CD4-positive, alpha-beta T cell treated with Interleukin-10 for 1 hour (primary cell): ENCODE measurements at regions not wholly inside any gene's neighbourhood (a gene's known extent, or its start where the extent isn't known, plus 50 kb on each side); places are given as distances from the start of the nearest gene placed in this dataset.

Source experiments
- DNase-seq: peaks from one replicate; pipeline ENCODE4 v3.0.0-alpha.2; 2020

DNA sequence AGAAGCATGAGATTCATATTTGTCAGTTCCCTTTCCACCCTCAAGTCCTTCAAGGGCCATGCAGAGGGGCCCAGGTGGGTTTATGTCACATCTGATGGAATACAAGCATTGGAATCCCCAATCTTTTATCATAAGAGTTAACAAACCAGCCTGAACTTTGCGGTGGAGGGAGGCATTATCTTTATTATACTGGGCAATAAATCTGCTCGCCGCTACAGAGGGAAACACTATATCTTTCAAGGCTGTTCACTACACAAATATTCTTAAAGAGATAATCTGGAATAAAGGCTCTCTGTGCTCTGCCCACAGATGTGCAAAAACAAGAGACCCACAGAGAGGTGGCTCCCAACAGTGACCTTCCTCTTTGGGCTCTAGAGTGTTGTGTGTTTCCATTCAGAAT, 153.6 kb upstream of the PLEKHA5 start:
- no peak for DNase-seq

DNA sequence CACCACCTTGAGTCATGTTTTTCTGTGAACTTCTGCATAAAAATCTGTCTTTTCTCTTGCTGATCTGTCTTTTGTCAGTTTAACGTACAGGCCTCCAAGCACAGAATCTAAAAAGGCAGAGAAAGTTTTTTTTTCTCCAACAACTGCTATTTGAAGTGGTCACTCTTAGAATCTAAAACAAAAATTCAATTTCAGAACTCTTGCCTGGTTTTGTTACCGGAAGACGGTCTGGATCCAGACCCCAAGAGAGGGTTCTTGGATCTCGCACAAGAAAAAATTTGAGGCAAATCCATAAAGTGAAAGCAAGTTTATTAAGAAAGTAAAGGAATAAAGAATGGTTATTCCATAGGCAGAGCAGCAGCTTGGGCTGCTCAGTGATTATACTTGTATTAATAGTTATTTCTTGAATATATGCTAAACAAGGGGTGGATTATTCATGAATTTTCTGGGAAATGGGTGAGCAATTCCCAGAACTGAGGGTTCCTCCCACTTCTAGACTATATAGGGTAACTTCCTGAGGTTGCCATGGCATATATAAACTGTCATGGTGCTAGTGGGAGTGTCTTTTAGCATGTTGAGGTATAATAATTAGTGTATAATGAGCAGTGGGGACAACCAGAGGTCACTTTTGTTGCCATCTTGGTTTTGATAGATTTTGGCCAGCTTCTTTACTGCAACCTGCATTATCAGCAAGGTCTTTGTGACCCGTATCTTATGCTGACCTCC, 150.0 kb upstream of the PLEKHA5 start:
- no peak for DNase-seq

DNA sequence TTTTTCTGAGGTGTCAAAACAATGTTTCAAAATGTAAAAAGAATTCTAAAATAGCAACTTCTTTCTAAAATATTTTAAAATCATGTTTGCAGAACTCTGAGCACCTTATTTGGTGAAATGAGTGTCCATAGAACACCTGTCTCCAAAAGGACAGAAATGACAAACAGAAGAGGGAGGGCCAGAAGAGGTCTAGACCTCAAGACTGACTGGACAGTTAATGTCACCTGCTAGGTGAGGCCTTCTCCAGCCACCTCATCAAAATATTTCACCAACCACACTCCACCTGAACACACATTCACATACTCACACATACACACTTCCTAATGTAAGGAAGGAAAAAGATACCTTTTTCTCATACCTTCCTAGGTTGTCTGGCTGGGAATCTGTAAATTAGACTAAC, 147.8 kb upstream of the PLEKHA5 start:
- no peak for DNase-seq

DNA sequence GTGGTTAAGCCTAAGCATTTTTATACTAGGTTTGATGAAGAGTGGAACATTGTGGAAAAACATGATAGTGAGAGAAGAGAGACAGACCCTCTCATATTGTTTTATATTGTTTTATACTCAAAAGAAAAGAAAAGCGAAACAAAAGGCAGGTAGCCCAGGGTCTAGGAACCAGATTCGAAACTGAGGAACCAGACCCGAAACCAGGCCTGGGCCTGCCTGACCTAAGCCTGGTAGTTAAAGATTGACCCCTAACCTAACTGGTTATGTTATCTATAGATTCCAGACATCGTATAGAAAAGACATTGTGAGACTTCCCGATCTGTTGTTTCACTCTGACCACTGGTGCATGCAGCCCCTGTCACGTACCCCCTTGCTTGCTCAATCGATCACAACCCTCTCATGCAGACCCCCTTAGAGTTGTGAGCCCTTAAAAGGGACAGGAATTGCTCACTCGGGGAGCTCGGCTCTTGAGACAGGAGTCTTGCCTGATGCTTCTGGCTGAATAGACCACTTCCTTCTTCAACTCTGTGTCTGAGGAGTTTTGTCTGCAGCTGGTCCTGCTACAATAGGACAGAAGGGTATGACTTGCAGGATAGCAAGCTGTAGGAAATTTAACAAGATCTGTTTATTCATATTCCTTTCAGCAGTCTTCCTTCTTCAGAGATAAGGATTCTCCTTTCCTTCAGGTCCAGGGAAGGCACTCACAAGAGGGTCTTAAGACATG, 147.1 kb upstream of the PLEKHA5 start:
- DNase-seq, result no peak

DNA sequence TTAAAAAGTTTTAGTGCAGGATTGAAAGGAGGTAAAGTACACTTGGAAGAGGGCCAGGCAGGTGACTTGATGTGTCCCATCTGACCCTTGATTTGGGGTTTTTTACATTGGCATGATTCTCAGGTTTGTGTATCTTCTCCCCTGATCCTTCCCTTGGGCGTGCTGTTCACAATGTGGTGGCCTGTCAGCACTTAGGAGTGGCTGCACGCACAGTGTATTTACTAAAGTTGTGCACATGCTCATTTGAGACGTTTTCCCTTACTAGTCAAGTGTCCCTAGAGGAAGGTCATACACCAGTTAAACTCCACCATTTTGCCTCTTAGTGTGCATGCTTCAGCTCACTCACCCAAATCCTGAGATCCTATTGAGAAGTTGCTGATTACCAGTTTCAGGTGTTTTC, 145.7 kb upstream of the PLEKHA5 start:
- DNase-seq, result no peak

DNA sequence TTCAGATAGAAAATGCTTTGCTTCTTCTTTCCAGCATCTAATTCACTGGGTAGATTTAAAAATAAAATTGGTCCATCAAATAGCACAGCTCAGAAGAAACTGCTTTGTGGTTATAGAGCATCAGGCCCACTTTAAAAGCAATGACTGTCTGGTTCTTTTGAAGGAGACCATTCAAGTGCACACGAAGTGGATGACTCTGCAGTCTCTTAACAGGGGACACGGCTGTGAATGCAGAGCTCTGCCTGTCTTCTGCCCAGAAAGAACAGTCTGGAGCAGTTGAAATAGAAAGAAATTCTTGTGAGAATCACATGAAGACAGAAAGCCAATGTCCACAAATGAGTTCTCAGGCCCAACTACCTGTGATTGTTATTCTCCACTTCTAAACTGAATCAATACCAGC, 138.7 kb upstream of the PLEKHA5 start:
- DNase-seq, result no peak

DNA sequence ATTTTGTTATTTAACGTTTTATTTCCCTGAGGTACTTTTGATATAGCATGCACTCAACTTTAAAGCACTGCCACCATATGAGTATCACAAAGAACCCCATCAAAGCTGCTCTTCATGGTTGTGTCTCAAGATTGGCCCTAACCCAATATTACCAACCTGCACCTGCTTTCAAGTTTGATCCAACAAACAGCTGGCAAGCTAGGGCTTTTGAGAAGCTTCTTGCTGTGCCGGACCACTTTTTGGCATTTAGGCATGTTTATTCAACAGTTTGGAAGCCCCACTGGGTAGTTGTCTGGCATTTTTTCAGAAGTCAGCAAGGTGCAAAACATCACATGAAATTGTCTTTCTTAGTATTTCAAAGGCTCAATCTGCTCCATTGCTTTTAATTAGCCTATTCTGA, 137.2 kb upstream of the PLEKHA5 start:
- no peak for DNase-seq

DNA sequence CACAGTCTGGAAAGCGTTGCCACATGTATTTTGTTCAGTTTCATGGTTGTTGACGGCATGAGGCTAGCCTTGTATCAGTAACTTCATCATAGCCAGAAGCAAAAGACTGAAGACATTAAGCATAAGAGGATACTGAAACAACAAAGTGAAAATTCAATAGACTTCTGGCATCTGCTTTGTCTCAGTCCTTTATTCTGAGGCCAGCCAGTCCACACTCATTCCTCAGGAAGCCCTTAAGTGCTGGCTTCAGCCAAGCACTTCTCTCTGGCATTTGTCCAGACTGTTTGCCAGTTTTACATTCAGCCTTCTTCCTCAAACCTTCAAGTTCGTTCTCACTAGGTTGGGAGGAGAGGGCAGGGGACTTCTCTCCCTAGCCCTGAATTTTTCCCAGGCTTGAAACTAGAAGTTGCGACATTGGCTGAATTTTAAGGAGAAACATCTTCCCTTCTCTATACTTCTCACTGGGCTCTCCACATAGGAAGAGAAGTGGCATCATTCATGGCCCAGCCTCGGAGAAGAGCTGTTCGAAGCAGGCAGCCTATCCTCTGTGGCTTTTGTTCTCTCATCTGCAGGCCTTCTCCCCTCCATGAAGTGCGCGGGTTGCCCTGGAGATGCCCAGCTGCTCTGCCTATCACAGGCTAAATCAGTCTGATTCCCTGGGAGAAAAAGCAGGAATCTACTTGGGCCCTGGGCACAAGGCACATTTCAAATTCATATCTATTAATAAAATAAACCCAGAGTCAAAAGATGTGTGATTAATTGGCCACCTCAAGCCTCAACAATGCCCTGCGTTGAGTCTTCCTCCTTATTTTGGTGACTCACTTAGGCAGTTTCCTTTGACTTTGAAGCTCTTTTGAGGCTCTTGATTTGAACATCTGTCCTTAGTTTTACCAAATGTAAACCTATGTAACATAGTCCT, 130.9 kb upstream of the PLEKHA5 start:
- DNase-seq, result no peak

DNA sequence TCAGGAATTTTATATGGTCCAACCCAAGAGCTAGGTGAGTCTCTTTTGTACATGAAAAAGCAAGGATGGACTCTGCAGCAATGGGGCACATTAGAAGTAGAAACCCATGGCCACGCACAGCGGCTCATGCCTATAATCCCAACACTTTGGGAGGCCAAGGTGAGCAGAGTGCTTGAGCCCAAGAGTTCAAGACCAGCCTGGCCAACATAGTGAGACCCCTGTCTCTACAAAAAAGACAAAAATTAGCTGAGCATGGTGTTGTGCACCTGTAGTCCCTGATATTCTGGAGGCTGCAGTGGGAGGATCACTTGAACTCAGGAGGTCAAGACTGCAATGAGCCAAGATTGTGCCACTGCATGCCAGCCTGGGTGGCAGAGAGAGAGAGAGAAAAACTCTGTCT, 128.7 kb upstream of the PLEKHA5 start:
- DNase-seq, result no peak

DNA sequence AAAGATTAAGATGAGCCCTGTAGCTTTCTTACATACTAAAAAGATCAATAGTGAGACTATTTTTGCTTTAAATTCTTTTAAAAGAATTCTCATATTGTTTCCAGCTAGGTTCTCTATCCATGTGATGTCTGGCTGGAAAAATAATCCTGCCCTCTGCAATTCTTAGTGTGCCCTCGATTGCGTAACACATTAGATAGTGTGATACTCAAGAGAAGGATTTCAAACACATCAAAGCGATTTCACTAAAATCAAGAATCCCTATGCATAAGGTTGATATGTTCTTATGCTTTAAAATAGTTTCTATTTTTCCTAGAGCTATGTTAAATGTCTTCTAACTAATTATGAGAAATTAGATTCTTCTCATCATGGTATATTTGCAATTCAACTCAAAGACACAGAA, 127.3 kb upstream of the PLEKHA5 start:
- no peak for DNase-seq

DNA sequence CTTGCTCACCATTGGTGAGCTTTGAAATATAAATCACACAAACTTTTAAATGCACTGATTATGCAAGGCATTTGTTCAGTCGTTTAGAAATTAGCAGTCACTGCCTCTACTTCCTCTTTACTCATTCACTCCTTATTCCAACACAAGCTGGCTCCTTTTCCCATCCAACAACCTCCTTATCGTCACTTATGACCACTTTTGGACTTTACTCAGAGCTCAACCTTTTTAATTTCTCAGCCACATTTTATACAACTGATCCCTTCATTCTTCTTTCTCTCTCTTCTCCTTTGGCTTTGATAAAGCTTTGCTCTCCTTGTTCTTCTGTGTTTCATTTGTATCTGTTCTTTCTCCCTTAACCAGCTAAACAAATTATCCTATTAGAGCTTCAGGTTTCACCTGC, 126.4 kb upstream of the PLEKHA5 start:
- no peak for DNase-seq

DNA sequence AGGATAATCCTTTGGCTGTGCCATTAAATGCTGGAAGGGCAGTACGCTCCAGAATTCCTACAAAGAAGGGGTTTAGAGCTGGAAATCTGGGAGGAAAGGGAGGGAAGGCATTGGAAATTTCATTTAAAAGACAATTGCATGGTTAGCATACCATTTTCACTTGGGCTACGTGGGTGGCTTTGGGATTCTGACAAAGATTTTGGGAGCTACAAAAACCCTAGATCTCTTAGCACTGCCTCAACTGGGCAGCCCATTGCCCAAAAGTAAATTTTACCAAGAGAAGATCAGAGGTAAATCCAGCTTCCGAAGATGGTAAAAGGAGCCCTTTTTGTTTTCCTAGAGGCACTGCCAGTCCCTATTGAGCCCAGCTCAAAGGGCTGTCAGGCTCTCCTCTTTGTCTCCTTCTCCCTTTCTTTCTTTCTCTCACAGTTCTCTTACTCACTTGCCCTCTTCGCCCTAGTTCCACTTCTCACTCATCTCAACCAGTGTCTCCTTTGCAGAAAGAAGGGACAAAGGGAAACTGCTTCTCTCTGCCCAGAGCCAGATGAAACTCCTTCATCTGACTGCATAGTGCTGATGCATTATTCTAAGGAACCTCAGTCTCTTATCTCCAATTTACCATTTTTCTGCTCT, 125.4 kb upstream of the PLEKHA5 start:
- DNase-seq, result no peak

DNA sequence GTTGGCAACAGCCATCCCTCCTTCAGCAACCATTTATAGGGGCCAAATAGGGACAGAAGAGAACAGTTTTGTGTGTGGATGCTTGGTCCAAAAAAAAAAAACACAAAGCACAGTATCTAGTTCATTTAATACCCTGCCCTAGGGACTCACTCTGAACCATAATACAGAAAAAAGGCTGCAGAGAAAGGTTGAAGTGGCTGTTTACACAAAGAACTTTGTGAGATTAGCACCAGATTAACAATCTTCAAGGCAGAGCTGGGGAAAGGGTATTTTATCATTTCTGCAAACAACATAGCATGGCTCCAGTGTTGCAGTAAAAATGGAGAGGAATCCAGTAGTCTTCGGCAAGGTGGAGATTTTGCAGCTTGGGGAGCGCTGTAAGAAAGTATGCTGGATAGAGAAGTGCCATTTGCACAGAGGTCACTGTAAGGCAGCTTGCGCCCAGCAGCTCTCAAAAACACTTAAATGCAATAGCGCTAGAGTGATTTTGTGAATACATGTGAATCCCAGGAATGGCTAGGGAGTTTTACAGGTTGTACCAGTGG, 124.2 kb upstream of the PLEKHA5 start:
- DNase-seq, result no peak

DNA sequence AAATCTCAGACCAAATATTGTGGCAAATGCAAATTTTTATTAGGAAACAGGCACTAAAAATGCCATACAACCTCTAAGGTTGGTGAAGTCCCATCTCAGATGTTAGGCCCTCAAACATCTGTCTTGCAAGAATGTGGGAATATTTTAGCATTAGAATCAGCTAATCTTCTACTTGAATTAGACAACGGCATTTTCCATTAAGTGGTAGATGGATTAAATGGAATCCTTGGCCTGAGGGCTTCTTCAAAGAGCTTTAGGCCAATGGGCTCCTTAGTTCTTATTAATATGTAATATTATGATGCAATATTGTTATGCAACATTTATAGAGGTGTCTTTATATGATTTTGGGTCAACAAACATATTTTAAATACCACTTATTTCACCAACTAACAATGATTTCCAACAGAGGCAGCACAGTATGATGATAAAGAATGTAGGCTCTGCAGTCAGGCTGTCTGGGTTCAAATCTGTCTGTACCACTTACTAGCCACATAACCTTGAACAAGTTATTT, 122.9 kb upstream of the PLEKHA5 start:
- no peak for DNase-seq

DNA sequence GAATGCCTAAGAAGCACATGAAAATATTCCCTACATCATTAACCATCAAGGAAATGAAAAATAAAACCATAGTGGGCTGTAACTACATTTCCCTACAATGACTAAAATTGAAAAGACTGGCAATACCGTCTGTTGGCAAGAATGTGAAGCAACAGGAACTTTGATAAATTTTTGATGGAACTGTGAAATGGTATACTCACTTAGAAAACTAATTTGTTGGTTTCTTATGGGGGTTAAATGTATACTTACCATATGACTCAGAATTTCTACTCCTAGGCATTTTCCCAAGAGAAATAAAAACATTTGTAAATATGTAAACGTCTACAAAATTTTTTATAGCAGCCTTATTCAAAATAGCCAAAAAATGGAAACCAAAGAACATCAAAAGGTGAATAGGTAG, 121.4 kb upstream of the PLEKHA5 start:
- DNase-seq, result no peak

DNA sequence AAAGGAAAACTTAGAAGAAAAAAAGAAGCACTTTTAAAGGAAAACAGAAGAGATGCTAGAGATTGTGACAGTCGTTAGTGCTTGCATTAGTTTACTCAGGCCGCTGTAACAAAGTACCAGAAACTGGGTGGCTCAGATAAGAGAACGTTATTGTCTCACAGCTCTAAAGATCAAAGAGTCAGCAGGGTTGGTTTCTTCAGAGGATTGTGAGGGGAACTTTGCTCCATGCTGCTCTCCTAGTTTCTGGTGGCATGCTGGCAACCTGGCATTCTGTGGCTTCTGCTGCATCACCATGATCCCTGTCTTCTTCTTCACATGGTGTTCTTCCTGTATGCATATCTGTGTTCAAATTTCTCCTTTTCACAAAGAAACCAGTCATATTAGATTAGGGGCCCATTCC, 119.4 kb upstream of the PLEKHA5 start:
- no peak for DNase-seq

DNA sequence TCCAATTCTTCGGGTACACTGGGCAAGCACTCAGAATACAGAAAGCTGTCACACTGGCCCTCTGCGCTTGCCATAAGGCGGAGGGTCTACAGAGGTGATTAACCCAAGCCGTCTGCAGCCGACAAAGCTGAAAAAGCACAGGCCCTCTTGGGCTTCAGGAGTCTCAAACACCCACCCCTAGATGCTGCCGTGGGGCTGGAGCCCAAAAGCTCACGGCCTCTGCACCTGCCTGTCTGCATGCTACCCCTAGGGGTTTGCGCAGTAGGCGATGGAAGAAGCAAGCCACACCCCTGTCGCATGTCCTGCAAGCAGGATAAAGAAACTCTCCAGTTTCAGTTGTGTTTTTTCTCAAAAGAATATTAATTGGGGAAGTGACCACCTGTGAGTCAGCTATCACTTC, 118.8 kb upstream of the PLEKHA5 start:
- DNase-seq, result no peak

DNA sequence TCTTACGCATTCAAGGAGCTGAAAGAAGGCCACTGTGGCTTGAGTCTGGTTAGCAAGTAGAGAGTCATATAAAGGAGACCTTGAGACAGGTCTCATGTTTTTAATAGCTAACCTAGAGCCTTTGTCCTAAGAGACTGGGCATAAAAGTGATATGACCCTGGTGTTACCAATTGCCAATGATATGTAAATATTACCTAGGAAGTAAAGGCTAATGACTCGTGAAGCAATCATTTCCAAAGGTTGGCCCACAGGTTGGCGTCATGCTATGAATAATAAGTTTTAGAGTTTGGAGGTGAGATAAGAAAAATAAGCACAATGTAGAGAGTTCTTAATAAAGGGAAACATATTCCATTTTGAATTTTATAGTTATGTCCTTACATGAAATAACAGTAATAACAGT, 116.6 kb upstream of the PLEKHA5 start:
- no peak for DNase-seq

DNA sequence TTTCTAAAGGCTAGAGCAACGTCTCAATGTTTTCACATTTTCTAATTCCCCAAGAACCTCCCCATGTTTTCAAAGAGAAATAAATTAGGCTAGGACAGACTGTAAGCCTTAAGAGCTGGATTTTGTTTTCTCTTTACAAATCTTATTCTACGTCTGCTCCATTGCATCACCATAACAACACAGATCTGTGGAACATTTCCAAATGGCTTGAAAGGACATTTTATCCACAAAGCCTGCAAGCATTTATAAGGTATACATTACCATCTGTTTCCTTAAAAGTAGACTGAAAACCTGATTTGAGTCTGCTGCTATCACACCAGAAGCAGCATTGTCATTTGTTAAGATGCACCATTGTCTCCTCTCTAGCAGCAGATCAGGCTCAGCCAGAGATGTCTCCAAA, 115.3 kb upstream of the PLEKHA5 start:
- DNase-seq, result no peak

DNA sequence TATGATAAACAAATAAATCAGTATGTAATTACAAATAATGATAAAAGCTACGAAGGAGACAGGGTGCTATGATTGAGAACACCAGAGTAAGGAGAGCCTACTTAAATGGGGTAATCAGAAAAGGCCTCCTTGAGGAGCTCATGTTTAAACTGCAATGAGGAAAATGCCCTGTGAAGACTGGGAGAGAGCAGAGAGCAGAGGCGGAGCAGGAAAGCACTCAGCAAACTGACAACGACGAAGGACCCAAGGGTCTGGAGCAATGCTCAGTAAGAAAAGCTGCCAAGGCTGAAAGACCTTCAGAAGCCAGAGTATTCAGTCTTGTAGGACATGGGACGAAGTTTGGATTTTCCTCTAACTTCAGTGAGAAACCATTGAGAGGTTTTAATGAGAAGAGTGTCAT, 114.2 kb upstream of the PLEKHA5 start:
- DNase-seq, result no peak

DNA sequence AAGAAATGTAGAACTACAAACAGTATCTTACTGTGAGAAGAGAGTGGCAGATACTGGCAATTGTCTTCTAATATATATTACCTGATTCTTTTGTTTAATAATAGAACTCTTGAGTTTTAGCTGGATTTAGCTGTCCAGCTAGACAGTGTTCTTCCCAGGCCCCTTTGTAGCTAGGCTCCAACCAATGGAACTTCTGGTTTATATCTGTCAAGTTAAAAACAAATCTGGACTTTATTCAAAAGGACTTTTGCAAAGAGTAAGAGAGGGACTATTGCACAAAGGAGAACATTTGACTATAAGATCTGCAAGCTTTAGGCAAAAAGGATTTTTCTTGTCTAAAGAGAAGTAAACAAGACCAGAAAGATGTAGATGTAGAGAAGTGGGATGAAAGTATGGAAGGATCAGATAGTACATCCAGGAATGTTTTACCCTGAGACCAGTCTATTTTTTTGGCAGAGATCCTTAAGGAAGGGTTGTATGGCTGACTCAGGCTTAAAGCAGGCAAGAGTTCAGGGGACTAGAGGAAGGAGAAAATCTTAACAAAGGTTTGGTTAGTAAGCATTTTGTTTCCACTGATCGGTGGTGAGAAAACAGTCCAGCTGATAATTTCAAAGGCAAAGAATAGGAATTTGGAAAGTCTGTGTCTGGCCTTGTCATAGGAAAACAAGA, 111.1 kb upstream of the PLEKHA5 start:
- DNase-seq, result no peak

DNA sequence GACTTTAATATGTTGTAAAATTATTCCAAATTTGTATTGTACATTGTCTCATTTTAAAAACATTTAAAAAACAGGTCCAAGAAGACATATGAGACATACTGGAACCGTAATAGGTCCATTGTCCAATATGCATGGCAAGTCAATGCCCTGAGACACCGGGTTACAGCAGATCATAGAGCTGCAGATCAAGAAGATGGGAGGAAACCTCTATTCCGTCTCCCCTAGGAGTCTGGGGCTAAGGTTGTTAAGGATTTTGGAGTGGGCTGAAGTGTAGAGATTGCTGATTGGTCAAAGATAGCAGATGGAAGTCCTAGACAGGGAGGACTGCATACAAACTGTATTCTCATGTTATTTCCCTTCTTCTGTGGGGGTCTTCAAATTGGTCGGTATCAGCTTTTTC, 108.3 kb upstream of the PLEKHA5 start:
- no peak for DNase-seq
